A673 (cell line): ENCODE measurements at regions not wholly inside any gene's neighbourhood (a gene's known extent, or its start where the extent isn't known, plus 50 kb on each side); places are given as distances from the start of the nearest gene placed in this dataset.

ENCODE experiments used
- EZH2 ChIP-seq: fragments of 200-600 bp; sonication (generic); IDR thresholded peaks from 2 replicates; pipeline ENCODE4 v1.6.1; 2017; ENCODE audit warnings: borderline replicate concordance, low read depth, mild to moderate bottlenecking, mixed read lengths, antibody characterized with exemption, low read length; ENCODE audit not compliant: poor library complexity, severe bottlenecking
- TF ChIP-seq, protein P1 (sequence below): fragments of 300-800, 200-600 bp; sonication (generic); conservative IDR thresholded peaks from 2 replicates; pipeline ENCODE4 v1.5.1; 2017; ENCODE audit warnings: low read depth, mild to moderate bottlenecking, antibody characterized with exemption, low read length, moderate library complexity, mixed read lengths

GRCh38 chr17:36842231-36842819 is 95.0 kb upstream of the LHX1 start:
- TF ChIP-seq EZH2, result no peak
- TF ChIP-seq, protein P1, sequence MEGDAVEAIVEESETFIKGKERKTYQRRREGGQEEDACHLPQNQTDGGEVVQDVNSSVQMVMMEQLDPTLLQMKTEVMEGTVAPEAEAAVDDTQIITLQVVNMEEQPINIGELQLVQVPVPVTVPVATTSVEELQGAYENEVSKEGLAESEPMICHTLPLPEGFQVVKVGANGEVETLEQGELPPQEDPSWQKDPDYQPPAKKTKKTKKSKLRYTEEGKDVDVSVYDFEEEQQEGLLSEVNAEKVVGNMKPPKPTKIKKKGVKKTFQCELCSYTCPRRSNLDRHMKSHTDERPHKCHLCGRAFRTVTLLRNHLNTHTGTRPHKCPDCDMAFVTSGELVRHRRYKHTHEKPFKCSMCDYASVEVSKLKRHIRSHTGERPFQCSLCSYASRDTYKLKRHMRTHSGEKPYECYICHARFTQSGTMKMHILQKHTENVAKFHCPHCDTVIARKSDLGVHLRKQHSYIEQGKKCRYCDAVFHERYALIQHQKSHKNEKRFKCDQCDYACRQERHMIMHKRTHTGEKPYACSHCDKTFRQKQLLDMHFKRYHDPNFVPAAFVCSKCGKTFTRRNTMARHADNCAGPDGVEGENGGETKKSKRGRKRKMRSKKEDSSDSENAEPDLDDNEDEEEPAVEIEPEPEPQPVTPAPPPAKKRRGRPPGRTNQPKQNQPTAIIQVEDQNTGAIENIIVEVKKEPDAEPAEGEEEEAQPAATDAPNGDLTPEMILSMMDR, result no peak
